ENCODE measurements at regions not wholly inside any gene's neighbourhood (a gene's known extent, or its start where the extent isn't known, plus 50 kb on each side); places are given as distances from the start of the nearest gene placed in this dataset.

DNA sequence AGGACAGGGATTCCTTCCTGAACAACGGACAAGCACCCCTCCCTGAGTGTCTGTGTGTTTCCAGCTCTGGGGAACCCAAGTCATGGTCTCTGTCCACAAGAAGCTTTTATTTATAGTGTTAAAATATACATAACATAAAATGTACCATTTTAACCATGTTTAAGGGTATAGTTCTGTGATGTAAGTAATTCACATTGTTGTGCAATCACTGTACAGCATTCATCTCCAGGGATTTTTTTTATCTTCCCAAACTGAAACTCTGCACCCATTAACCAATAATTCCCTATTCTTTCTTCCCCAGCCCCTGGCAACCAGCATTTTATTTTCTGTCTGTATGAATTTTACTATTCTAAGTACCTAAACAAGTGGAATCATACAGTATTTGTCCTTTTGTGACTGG, 84.2 kb downstream of the FOXF2 start:
- no peak for DNase-seq
- H3K4me3 ChIP-seq (ENCODE audit: low read length) = no peak overlapping the region
- TF ChIP-seq, protein P1, sequence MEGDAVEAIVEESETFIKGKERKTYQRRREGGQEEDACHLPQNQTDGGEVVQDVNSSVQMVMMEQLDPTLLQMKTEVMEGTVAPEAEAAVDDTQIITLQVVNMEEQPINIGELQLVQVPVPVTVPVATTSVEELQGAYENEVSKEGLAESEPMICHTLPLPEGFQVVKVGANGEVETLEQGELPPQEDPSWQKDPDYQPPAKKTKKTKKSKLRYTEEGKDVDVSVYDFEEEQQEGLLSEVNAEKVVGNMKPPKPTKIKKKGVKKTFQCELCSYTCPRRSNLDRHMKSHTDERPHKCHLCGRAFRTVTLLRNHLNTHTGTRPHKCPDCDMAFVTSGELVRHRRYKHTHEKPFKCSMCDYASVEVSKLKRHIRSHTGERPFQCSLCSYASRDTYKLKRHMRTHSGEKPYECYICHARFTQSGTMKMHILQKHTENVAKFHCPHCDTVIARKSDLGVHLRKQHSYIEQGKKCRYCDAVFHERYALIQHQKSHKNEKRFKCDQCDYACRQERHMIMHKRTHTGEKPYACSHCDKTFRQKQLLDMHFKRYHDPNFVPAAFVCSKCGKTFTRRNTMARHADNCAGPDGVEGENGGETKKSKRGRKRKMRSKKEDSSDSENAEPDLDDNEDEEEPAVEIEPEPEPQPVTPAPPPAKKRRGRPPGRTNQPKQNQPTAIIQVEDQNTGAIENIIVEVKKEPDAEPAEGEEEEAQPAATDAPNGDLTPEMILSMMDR (conservative IDR thresholded peaks at IDR 0.05) = no peak

DNA sequence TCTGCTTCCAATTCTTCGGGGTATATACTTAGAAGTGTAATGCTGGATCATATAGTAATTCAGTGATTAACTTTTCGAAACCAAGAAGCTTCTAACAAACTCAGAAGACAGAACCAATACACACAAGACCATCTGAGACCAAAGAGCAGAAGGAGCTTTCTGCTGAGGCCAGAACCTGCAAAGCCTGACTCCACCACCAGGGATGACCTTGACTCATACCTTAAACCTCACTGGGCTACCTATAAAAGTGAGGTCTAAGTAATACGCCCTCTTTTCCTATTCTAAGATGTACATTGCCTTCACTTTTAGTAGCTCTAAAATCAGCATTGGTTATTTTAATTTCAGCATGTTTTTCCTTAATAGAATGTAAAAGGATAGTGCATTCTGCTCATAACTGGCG, 84.8 kb downstream of the FOXF2 start:
- no peak overlapping the region for H3K9ac ChIP-seq (ENCODE audit: extremely low read depth, low read length, poor library complexity, severe bottlenecking)
- DNase-seq = peak; percentile 43
- H3K27me3 Mint-ChIP-seq (ENCODE audit: insufficient read depth) = peaks cover 2% of the 10 kb centered on the region
- TF ChIP-seq, protein P1 (conservative IDR thresholded peaks at IDR 0.05) = peak; percentile 68
- no peaks in the 10 kb centered on the region for H3K36me3 ChIP-seq (ENCODE audit: control insufficient read depth, insufficient read depth, low read length)
- WGBS, 2 experiments (ENCODE audit: insufficient coverage in 1 of 2, insufficient read length in 1 of 2) = 83 to 88% methylated on average over 1 to 4 of the region's 4 CpGs
- no peaks in the 10 kb centered on the region for H3K36me3 Mint-ChIP-seq (ENCODE audit: low read depth)
- H3K4me3 ChIP-seq (ENCODE audit: low read length) = no peak overlapping the region
- no peaks in the 10 kb centered on the region for H3K9me3 Mint-ChIP-seq
- H3K27me3 ChIP-seq (ENCODE audit: control insufficient read depth, insufficient read depth, low read length, poor library complexity, severe bottlenecking) = no peaks in the 10 kb centered on the region
- H3K4me3 Mint-ChIP-seq = no peak overlapping the region
- H3K9me3 ChIP-seq (ENCODE audit: control insufficient read depth, low read length) = no peaks in the 10 kb centered on the region
- peaks cover 4% of the 10 kb centered on the region for H3K4me1 Mint-ChIP-seq
- H3K27ac ChIP-seq (ENCODE audit: low read depth, low read length) = no peak overlapping the region
- H3K4me1 ChIP-seq (ENCODE audit: control insufficient read depth, insufficient read depth, low read length) = no peaks in the 10 kb centered on the region
- no peak overlapping the region for H3K27ac Mint-ChIP-seq

More for the DNA sequence above, 84.2 kb downstream of the FOXF2 start:
- H3K4me3 Mint-ChIP-seq = no peak overlapping the region
- Histone ChIP-seq H3K27me3 (ENCODE audit: control insufficient read depth, insufficient read depth, low read length, poor library complexity, severe bottlenecking) (no peaks in the 10 kb centered on the region), H3K9me3 (ENCODE audit: control insufficient read depth, low read length) (no peaks in the 10 kb centered on the region), H3K27ac (ENCODE audit: low read depth, low read length) (no peak overlapping the region), H3K9ac (ENCODE audit: extremely low read depth, low read length, poor library complexity, severe bottlenecking) (no peak overlapping the region), H3K4me1 (ENCODE audit: control insufficient read depth, insufficient read depth, low read length) (no peaks in the 10 kb centered on the region), H3K36me3 (ENCODE audit: control insufficient read depth, insufficient read depth, low read length) (no peaks in the 10 kb centered on the region)
- H3K4me1 Mint-ChIP-seq = peaks cover 4% of the 10 kb centered on the region
- H3K9me3 Mint-ChIP-seq = no peaks in the 10 kb centered on the region
- H3K36me3 Mint-ChIP-seq (ENCODE audit: low read depth) = no peaks in the 10 kb centered on the region
- WGBS, 2 experiments (ENCODE audit: insufficient coverage in 1 of 2, insufficient read length in 1 of 2) = 88% methylated on average over 1 of the region's 1 CpG; no CpG with 5 or more reads in 1 of the 2 experiments
- peaks cover 2% of the 10 kb centered on the region for H3K27me3 Mint-ChIP-seq (ENCODE audit: insufficient read depth)
- H3K27ac Mint-ChIP-seq = no peak overlapping the region

DNA sequence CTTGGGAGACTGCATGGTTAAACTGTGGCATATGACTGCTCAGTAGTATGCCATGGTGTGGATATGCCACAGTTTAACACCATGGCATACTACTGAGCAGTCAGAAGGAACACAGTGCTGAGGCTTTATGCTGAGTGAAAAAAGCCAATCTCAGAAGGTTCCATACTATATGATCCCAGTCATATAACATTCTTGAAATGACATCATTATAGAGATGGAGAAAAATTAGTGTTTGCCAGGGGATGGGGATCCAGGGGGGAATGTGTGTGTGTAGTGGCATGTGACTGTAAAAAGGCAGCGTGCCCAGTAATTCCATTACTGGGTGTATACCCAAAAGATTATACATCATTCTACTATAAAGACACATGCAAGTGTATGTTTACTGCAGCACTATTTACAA, 85.8 kb downstream of the FOXF2 start:
- peaks cover 2% of the 10 kb centered on the region for H3K27me3 Mint-ChIP-seq (ENCODE audit: insufficient read depth)
- H3K9me3 Mint-ChIP-seq = no peaks in the 10 kb centered on the region
- Histone ChIP-seq H3K4me3 (ENCODE audit: low read length) (no peak overlapping the region), H3K9ac (ENCODE audit: extremely low read depth, low read length, poor library complexity, severe bottlenecking) (no peak overlapping the region), H3K36me3 (ENCODE audit: control insufficient read depth, insufficient read depth, low read length) (no peaks in the 10 kb centered on the region), H3K4me1 (ENCODE audit: control insufficient read depth, insufficient read depth, low read length) (no peaks in the 10 kb centered on the region), H3K9me3 (ENCODE audit: control insufficient read depth, low read length) (no peaks in the 10 kb centered on the region), H3K27ac (ENCODE audit: low read depth, low read length) (no peak overlapping the region), H3K27me3 (ENCODE audit: control insufficient read depth, insufficient read depth, low read length, poor library complexity, severe bottlenecking) (no peaks in the 10 kb centered on the region)
- no CpG with 5 or more reads among the region's 1 CpG for WGBS, 2 experiments (ENCODE audit: insufficient coverage in 1 of 2, insufficient read length in 1 of 2)
- TF ChIP-seq, protein P1 (conservative IDR thresholded peaks at IDR 0.05) = no peak
- peaks cover 4% of the 10 kb centered on the region for H3K4me1 Mint-ChIP-seq
- H3K4me3 Mint-ChIP-seq = no peak overlapping the region
- no peak for DNase-seq
- H3K36me3 Mint-ChIP-seq (ENCODE audit: low read depth) = no peaks in the 10 kb centered on the region
- H3K27ac Mint-ChIP-seq = no peak overlapping the region
